SU-DHL-6 (cell line): ENCODE measurements at regions not wholly inside any gene's neighbourhood (a gene's known extent, or its start where the extent isn't known, plus 50 kb on each side); places are given as distances from the start of the nearest gene placed in this dataset.

Source experiments
- H2AFZ ChIP-seq: fragments of 200-600 bp; sonication (generic); 2 replicates; pipeline ENCODE4 v1.6.1; 2014; ENCODE audit warnings: low read depth, mild to moderate bottlenecking, moderate library complexity, mixed read lengths, antibody characterized with exemption, low read length; ENCODE audit not compliant: severe bottlenecking
- H3F3A ChIP-seq: fragments of 200-600 bp; shearing (Covaris generic); 2 replicates; pipeline ENCODE4 v1.6.0; 2016; ENCODE audit warnings: antibody characterized with exemption, mild to moderate bottlenecking; ENCODE audit not compliant: insufficient read depth
- H3K27ac ChIP-seq: fragments of 200-600 bp; sonication (generic); 2 replicates; pipeline ENCODE4 v1.5.1; 2016; ENCODE audit warnings: low read depth, mild to moderate bottlenecking, low read length, moderate library complexity, mixed read lengths
- H3K27me3 ChIP-seq: fragments of 200-600 bp; sonication (generic), shearing (Covaris generic); 2 replicates; pipeline ENCODE4 v1.6.0; 2014; ENCODE audit warnings: mild to moderate bottlenecking, low read length
- H3K36me3 ChIP-seq: fragments of 200-600 bp; sonication (generic); 2 replicates; pipeline ENCODE4 v1.6.1; 2014; ENCODE audit warnings: mild to moderate bottlenecking, low read length, mixed read lengths
- H3K4me2 ChIP-seq: fragments of 300-600, 200-600 bp; shearing (Covaris generic), sonication (generic); 2 replicates; pipeline ENCODE4 v1.6.0; 2014; ENCODE audit warnings: low read length, low read depth, mild to moderate bottlenecking; ENCODE audit not compliant: poor library complexity, severe bottlenecking
- H3K4me3 ChIP-seq: fragments of 200-600 bp; sonication (generic); 2 replicates; pipeline ENCODE4 v1.5.1; 2014; ENCODE audit warnings: antibody characterized with exemption, low read length, mild to moderate bottlenecking, mixed read lengths; ENCODE audit not compliant: insufficient read depth, poor library complexity, severe bottlenecking
- H3K79me2 ChIP-seq: fragments of 200-600 bp; sonication (generic); 2 replicates; pipeline ENCODE4 v1.6.1; 2014; ENCODE audit warnings: mild to moderate bottlenecking, low read length, moderate library complexity; ENCODE audit not compliant: insufficient read depth
- H3K9ac ChIP-seq: fragments of 200-600 bp; sonication (generic); 2 replicates; pipeline ENCODE4 v1.7.0; 2014; ENCODE audit warnings: mild to moderate bottlenecking, low read length
- H3K9me2 ChIP-seq: fragments of 200-600 bp; sonication (generic); replicated peaks from 2 replicates; pipeline ENCODE4 v1.6.1; 2014; ENCODE audit warnings: low read length; ENCODE audit not compliant: insufficient read depth
- H3K9me3 ChIP-seq: fragments of 200-600 bp; sonication (generic); 2 replicates; pipeline ENCODE4 v1.6.1; 2014; ENCODE audit warnings: low read length, mixed read lengths; ENCODE audit not compliant: insufficient read depth
- H4K20me1 ChIP-seq: fragments of 200-600 bp; sonication (generic); 2 replicates; pipeline ENCODE4 v1.6.1; 2014; ENCODE audit warnings: low read depth, mild to moderate bottlenecking, antibody characterized with exemption, low read length, moderate library complexity, mixed read lengths
- CTCF ChIP-seq: fragments of 200-600 bp; sonication (generic); IDR thresholded peaks from one replicate; pipeline ENCODE4 v1.5.1; 2017; ENCODE audit warnings: antibody characterized with exemption, mild to moderate bottlenecking, low read length, moderate library complexity; ENCODE audit not compliant: insufficient read depth, poor library complexity, severe bottlenecking
- EZH2phosphoT487 ChIP-seq: fragments of 200-600 bp; sonication (generic), shearing (Covaris generic); conservative IDR thresholded peaks from 2 replicates; pipeline ENCODE4 v1.6.1; 2018; ENCODE audit warnings: mild to moderate bottlenecking, antibody characterized with exemption, low read length, moderate library complexity, mixed read lengths

DNA sequence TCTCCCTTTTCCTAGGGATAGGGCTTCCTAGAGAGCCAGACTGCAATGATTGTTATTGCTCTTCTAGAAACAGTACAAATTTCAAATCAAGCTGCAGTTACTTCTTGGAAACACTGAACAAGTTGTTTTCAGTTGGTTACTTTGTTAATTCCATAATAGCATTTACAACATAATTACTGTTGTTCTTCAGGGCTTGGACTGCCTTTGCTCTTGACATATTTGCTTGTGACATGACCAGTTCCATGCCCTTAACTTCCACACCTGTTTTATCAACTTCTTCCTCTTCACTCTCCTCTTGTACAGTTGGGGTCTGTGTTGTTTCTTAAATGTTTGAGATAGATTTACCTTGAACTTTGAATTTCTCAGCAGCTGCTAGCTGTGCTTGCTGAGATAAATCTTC lies 104.4 kb downstream of the SEC23IP start:
- no peak overlapping the region for H3K4me3 ChIP-seq

GRCh38 chr10:119997429-119997828 lies 104.9 kb downstream of the SEC23IP start:
- Histone ChIP-seq H2AFZ (no peak overlapping the region), H3K4me2 (no peak overlapping the region), H4K20me1 (no peaks in the 10 kb centered on the region), H3K9ac (no peak overlapping the region), H3F3A (no peaks in the 10 kb centered on the region), H3K27me3 (no peaks in the 10 kb centered on the region), H3K79me2 (no peaks in the 10 kb centered on the region), H3K4me3 (no peak overlapping the region), H3K9me2 (no peaks in the 10 kb centered on the region), H3K9me3 (no peaks in the 10 kb centered on the region), H3K36me3 (no peaks in the 10 kb centered on the region), H3K27ac (no peak overlapping the region)
- TF ChIP-seq CTCF (no peak), EZH2phosphoT487 (no peak)

More for the DNA sequence above, 104.4 kb downstream of the SEC23IP start:
- Histone ChIP-seq H2AFZ (no peak overlapping the region), H3K9me3 (no peaks in the 10 kb centered on the region), H4K20me1 (no peaks in the 10 kb centered on the region), H3K79me2 (no peaks in the 10 kb centered on the region), H3K36me3 (no peaks in the 10 kb centered on the region), H3K27me3 (no peaks in the 10 kb centered on the region), H3F3A (no peaks in the 10 kb centered on the region), H3K9me2 (no peaks in the 10 kb centered on the region), H3K27ac (no peak overlapping the region), H3K4me2 (no peak overlapping the region), H3K9ac (no peak overlapping the region)
- no peak for TF ChIP-seq EZH2phosphoT487
- no peak for TF ChIP-seq CTCF

- no peak overlapping the region for H3K9ac ChIP-seq
- no peaks in the 10 kb centered on the region for H3K36me3 ChIP-seq
- no peak overlapping the region for H3K27ac ChIP-seq
- no peaks in the 10 kb centered on the region for H3K27me3 ChIP-seq
- H3K9me3 ChIP-seq = no peaks in the 10 kb centered on the region
- no peak overlapping the region for H3K4me2 ChIP-seq
- no peak overlapping the region for H3K4me3 ChIP-seq
- H4K20me1 ChIP-seq = no peaks in the 10 kb centered on the region
- TF ChIP-seq CTCF = no peak
- TF ChIP-seq EZH2phosphoT487 = no peak
- no peaks in the 10 kb centered on the region for H3F3A ChIP-seq
- no peak overlapping the region for H2AFZ ChIP-seq
- H3K79me2 ChIP-seq = no peaks in the 10 kb centered on the region
- no peaks in the 10 kb centered on the region for H3K9me2 ChIP-seq
Measured at GRCh38 chr10:120002785-120003184, 110.3 kb downstream of the SEC23IP start.
